K562 (cell line): ENCODE measurements at regions not wholly inside any gene's neighbourhood (a gene's known extent, or its start where the extent isn't known, plus 50 kb on each side); places are given as distances from the start of the nearest gene placed in this dataset.

Source experiments
- ATAC-seq: fragments of 200-7000 bp; cut with Tn5 transposase; 3 replicates; pipeline ENCODE4 v1.9.1; 2020; ENCODE audit warnings: moderate library complexity
- BruUV-seq: library from RNA; stranded (reverse); fragments of 400-500 nt; replicated peaks from 2 replicates; lab custom pipeline; 2021; lab: Mats Ljungman, UMichigan
- CTCF ChIA-PET: fragments of 300-600 bp; formaldehyde crosslinking; extraction: SDS; loops from one replicate; lab custom pipeline; 2021; ENCODE audit warnings: low intra/inter-chr PET ratio; lab: Yijun Ruan, JAX
- POLR2A ChIA-PET: fragments of 300-600, 350-650 bp; sonication (Branson Sonifier 250); formaldehyde crosslinking; extraction: SDS; loops from one replicate; lab custom pipeline; 2021; ENCODE audit warnings: antibody characterized with exemption, inconsistent platforms; lab: Yijun Ruan, JAX
- DNase-seq, 4 experiments: peaks; one replicate each; pipeline versions ENCODE4 v3.0.0 to v3.0.0-alpha.2; 2011 to 2018; ENCODE audit warnings: low spot score in 3 of 4, mixed read lengths in 3 of 4; ENCODE audit errors: extremely low read depth in 1 of 4
- FAIRE-seq: peaks from 2 replicates; lab custom pipeline; 2011; peaks lifted over from hg19 to GRCh38; lab: Jason Lieb, UNC
- H2AFZ ChIP-seq: 2 replicates; pipeline ENCODE4 v1.6.0; 2011; ENCODE audit warnings: low read depth, low read length, control low read depth, inconsistent platforms
- H3K27ac ChIP-seq: fragments of 200-600 bp; 3 replicates; pipeline ENCODE4 v1.8.0; 2011; ENCODE audit warnings: low read depth, mild to moderate bottlenecking, control low read depth, inconsistent platforms, low read length, moderate library complexity, mixed read lengths; ENCODE audit errors: extremely low read depth
- H3K27me3 ChIP-seq, 2 experiments: fragments of 300-600 bp in 1 of 2; 2 replicates in 1 of 2; 3 replicates in 1 of 2; pipeline versions ENCODE4 v1.6.0 to v1.8.0; 2011; ENCODE audit warnings: inconsistent platforms in 2 of 2, low read length in 2 of 2, mild to moderate bottlenecking in 1 of 2, mixed read lengths in 1 of 2, moderate library complexity in 1 of 2; ENCODE audit not compliant: control insufficient read depth in 2 of 2, insufficient read depth in 2 of 2
- H3K36me3 ChIP-seq: fragments of 300-600 bp; 3 replicates; pipeline ENCODE4 v1.8.0; 2011; ENCODE audit warnings: mild to moderate bottlenecking, low read length, inconsistent platforms; ENCODE audit not compliant: control insufficient read depth, insufficient read depth
- H3K4me1 ChIP-seq, 2 experiments: fragments of 200-600 bp in 1 of 2; replicated peaks in 1 of 2; 2 replicates in 1 of 2; 3 replicates in 1 of 2; pipeline versions ENCODE4 v1.5.1 to v1.8.0; 2011; ENCODE audit warnings: inconsistent platforms in 2 of 2, low read length in 2 of 2, mild to moderate bottlenecking in 1 of 2, mixed read lengths in 1 of 2, moderate library complexity in 1 of 2; ENCODE audit not compliant: control insufficient read depth in 2 of 2, insufficient read depth in 2 of 2
- H3K4me2 ChIP-seq: 2 replicates; pipeline ENCODE4 v1.6.1; 2011; ENCODE audit warnings: low read length, control low read depth, inconsistent platforms, mixed read lengths; ENCODE audit not compliant: insufficient read depth
- H3K4me3 ChIP-seq: fragments of 200-600 bp; sonication (generic), shearing (Covaris generic); 2 replicates; pipeline ENCODE4 v1.5.1; 2016; ENCODE audit warnings: control low read depth, inconsistent platforms
- H3K79me2 ChIP-seq: fragments of 200-600 bp; 3 replicates; pipeline ENCODE4 v1.8.0; 2011; ENCODE audit warnings: low read length, inconsistent platforms; ENCODE audit not compliant: control insufficient read depth, insufficient read depth
- H3K9ac ChIP-seq, 2 experiments: 2 replicates each; pipeline versions ENCODE4 v1.6.0 to v1.6.1; 2011; ENCODE audit warnings: low read depth in 2 of 2, low read length in 2 of 2, control low read depth in 1 of 2, inconsistent platforms in 1 of 2, mild to moderate bottlenecking in 1 of 2, mixed read lengths in 1 of 2; ENCODE audit not compliant: insufficient read depth in 1 of 2
- H3K9me1 ChIP-seq: one replicate; pipeline ENCODE4 v1.6.0; 2011; ENCODE audit warnings: inconsistent platforms, mild to moderate bottlenecking, low read length, moderate library complexity; ENCODE audit not compliant: control insufficient read depth, insufficient read depth
- H3K9me3 ChIP-seq: replicated peaks from 2 replicates; pipeline ENCODE4 v1.5.1; 2011; ENCODE audit warnings: low read depth, low read length, inconsistent platforms; ENCODE audit not compliant: control insufficient read depth, insufficient read depth
- H4K20me1 ChIP-seq: replicated peaks from 2 replicates; pipeline ENCODE4 v1.6.1; 2011; ENCODE audit warnings: low read length, inconsistent platforms, mixed read lengths; ENCODE audit not compliant: control insufficient read depth, insufficient read depth
- C11orf30 ChIP-seq: fragments of 450-650 bp; IDR thresholded peaks from 2 replicates; pipeline ENCODE4 v1.6.1; 2016; ENCODE audit warnings: low read depth, mild to moderate bottlenecking
- CAMTA2 ChIP-seq: fragments of 250-450 bp; sonication (Bioruptor Pico); conservative IDR thresholded peaks from 2 replicates; pipeline ENCODE4 v1.5.1; 2022
- CREM ChIP-seq: IDR thresholded peaks from 2 replicates; pipeline ENCODE4 v1.6.1; 2014; ENCODE audit warnings: antibody characterized with exemption, low read depth
- CTBP1 ChIP-seq: fragments of 450-650 bp; IDR thresholded peaks from 2 replicates; pipeline ENCODE4 v1.6.1; 2016; ENCODE audit warnings: borderline replicate concordance
- GABPA ChIP-seq: fragments of 200-800 bp; sonication (Bioruptor generic); conservative IDR thresholded peaks from 2 replicates; pipeline ENCODE4 v1.6.1; 2016; ENCODE audit warnings: low read depth, missing genetic modification characterization, missing compliant biosample characterization
- JUND ChIP-seq, 2 experiments: IDR thresholded peaks; 2 replicates in 1 of 2; 3 replicates in 1 of 2; pipeline ENCODE4 v1.6.1; 2011; ENCODE audit warnings: borderline replicate concordance in 2 of 2, low read depth in 2 of 2, low read length in 2 of 2, improper control_type of control experiment in 1 of 2, missing biosample characterization in 1 of 2, missing genetic modification characterization in 1 of 2, missing genetic modification reagents in 1 of 2
- KAT8 ChIP-seq: fragments of 450-650 bp; IDR thresholded peaks from 2 replicates; pipeline ENCODE4 v1.6.1; 2016; ENCODE audit warnings: low read depth, mild to moderate bottlenecking
- KLF13 ChIP-seq: fragments of 450-650 bp; IDR thresholded peaks from 2 replicates; pipeline ENCODE4 v1.6.1; 2016; ENCODE audit warnings: missing genetic modification characterization, low read depth, mild to moderate bottlenecking, missing compliant biosample characterization, moderate library complexity, borderline replicate concordance
- OTX1 ChIP-seq: fragments of 450-650 bp; formaldehyde crosslinking; IDR thresholded peaks from 2 replicates; pipeline ENCODE4 v1.4.0; 2022; ENCODE audit warnings: mild to moderate bottlenecking
- POLR2A ChIP-seq: fragments of 450-650 bp; conservative IDR thresholded peaks from 2 replicates; pipeline ENCODE4 v1.6.1; 2016
- POLR2B ChIP-seq: fragments of 450-650 bp; IDR thresholded peaks from 2 replicates; pipeline ENCODE4 v1.6.1; 2018; ENCODE audit warnings: low read depth; ENCODE audit not compliant: partially characterized antibody
- POU5F1 ChIP-seq: fragments of 150-350 bp; IDR thresholded peaks from 2 replicates; pipeline ENCODE4 v1.6.1; 2014; ENCODE audit warnings: borderline replicate concordance, low read length, low read depth, mild to moderate bottlenecking; ENCODE audit not compliant: partially characterized antibody
- RCOR1 ChIP-seq, 2 experiments: IDR thresholded peaks; 2 replicates each; pipeline ENCODE4 v1.6.1; 2012; ENCODE audit warnings: low read depth in 2 of 2, low read length in 2 of 2, borderline replicate concordance in 1 of 2, improper control_type of control experiment in 1 of 2
- ZBTB2 ChIP-seq: fragments of 450-650 bp; IDR thresholded peaks from 2 replicates; pipeline ENCODE4 v1.6.1; 2016; ENCODE audit warnings: antibody characterized with exemption
- ZC3H11A ChIP-seq: IDR thresholded peaks from 2 replicates; pipeline ENCODE4 v1.6.1; 2012; ENCODE audit warnings: low read depth, low read length, improper control_type of control experiment
- ZNF165 ChIP-seq: fragments of 250-450 bp; sonication (Bioruptor Pico); IDR thresholded peaks from 2 replicates; pipeline ENCODE4 v1.4.0; 2020; ENCODE audit warnings: borderline replicate concordance
- ZNF445 ChIP-seq: fragments of 250-450 bp; sonication (Bioruptor Pico); IDR thresholded peaks from 2 replicates; pipeline ENCODE4 v1.4.0; 2020; ENCODE audit warnings: low read depth, mild to moderate bottlenecking, moderate library complexity
- ZNF75A ChIP-seq: fragments of 450-650 bp; formaldehyde crosslinking; IDR thresholded peaks from 2 replicates; pipeline ENCODE4 v1.4.0; 2020; ENCODE audit warnings: mild to moderate bottlenecking
- ZNF764 ChIP-seq: fragments of 250-450 bp; sonication (Bioruptor Pico); IDR thresholded peaks from 2 replicates; pipeline ENCODE4 v1.4.0; 2020; ENCODE audit warnings: low read depth, mild to moderate bottlenecking, moderate library complexity
- WGBS: fragments of 100-300 bp; shearing (Covaris generic); methylation state at CpG from one replicate; pipeline ENCODE4 v1.1.6; 2016; ENCODE audit warnings: low coverage, mixed read lengths; ENCODE audit not compliant: insufficient coverage; ENCODE audit errors: missing lambda C conversion rate; 5-methylcytosine and 5-hydroxymethylcytosine counted together
- in situ Hi-C: fragments of 300-500 bp; cut with MboI; formaldehyde crosslinking; loops from 4 replicates; pipeline ENCODE4 v1.15.0; 2018; ENCODE audit warnings: inconsistent platforms, mixed read lengths
- intact Hi-C: fragments of 100-400 bp; cut with micrococcal nuclease; formaldehyde crosslinking; loops from 2 replicates; pipeline ENCODE4 v1.14.2; 2022
- TF ChIP-seq, protein P1 (sequence below): fragments of 450-650 bp; IDR thresholded peaks from 2 replicates; pipeline ENCODE4 v1.6.1; 2018; ENCODE audit warnings: mild to moderate bottlenecking, low read depth; ENCODE audit not compliant: partially characterized antibody

GRCh38 chr10:11672836-11673235, 61.4 kb upstream of the USP6NL start (continued):
- TF ChIP-seq, protein P1, sequence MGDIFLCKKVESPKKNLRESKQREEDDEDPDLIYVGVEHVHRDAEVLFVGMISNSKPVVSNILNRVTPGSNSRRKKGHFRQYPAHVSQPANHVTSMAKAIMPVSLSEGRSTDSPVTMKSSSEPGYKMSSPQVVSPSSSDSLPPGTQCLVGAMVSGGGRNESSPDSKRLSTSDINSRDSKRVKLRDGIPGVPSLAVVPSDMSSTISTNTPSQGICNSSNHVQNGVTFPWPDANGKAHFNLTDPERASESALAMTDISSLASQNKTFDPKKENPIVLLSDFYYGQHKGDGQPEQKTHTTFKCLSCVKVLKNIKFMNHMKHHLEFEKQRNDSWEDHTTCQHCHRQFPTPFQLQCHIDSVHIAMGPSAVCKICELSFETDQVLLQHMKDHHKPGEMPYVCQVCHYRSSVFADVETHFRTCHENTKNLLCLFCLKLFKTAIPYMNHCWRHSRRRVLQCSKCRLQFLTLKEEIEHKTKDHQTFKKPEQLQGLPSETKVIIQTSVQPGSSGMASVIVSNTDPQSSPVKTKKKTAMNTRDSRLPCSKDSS = no peak
- TF ChIP-seq CAMTA2 (CRISPR knock-in tag) (no peak), POLR2B (no peak)

DNA sequence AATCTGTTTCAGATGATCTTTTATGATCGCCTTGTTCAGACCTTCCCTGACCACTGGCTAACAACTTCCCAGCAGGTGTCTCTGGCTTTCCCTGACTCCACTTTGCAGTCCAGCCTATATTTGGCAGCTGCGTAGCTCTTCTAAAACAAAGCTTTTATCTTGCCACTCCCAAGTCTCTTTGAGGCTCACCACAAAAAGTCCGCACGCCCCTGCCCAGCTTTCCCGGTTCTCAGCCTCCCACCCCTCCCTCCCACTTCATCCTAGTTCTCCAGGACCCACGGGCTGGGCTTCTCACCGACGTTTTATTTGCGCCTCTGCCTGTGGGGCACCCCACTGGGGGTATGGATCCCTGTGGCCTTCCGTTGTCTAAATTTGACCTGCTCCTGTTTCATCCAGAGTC, 58.9 kb upstream of the USP6NL start:
- no peak for FAIRE-seq
- TF ChIP-seq GABPA (tag) (no peak), RCOR1 (IDR thresholded peaks at IDR 0.05; ENCODE audit: borderline replicate concordance in 1 of 2, low read depth in 2 of 2, low read length in 2 of 2) (no peak), CREM (no peak), ZNF764 (CRISPR knock-in tag) (no peak), KLF13 (tag) (no peak), POLR2A (no peak), CTBP1 (no peak), JUND (IDR thresholded peaks at IDR 0.05; ENCODE audit: borderline replicate concordance, low read depth, low read length) (no peak), JUND (tag; IDR thresholded peaks at IDR 0.05; ENCODE audit: borderline replicate concordance, low read depth, low read length) (no peak), ZNF165 (CRISPR knock-in tag) (no peak), ZNF75A (CRISPR knock-in tag) (no peak), C11orf30 (no peak), ZC3H11A (no peak), ZNF445 (CRISPR knock-in tag) (no peak), ZBTB2 (no peak), OTX1 (CRISPR knock-in tag) (no peak), KAT8 (no peak), POU5F1 (no peak)

More for the DNA sequence above, 58.9 kb upstream of the USP6NL start:
- ATAC-seq = no peak
- Histone ChIP-seq H3K27ac (no peak overlapping the region), H3K9me3 (no peaks in the 10 kb centered on the region), H3K4me2 (no peak overlapping the region), H3K36me3 (no peaks in the 10 kb centered on the region), H3K4me1 (peaks cover 0 to 7% of the 10 kb centered on the region in 2 experiments; a peak in 3 of 5 replicates), H3K9ac (no peak overlapping the region), H3K27me3 (no peaks in the 10 kb centered on the region), H3K79me2 (no peaks in the 10 kb centered on the region), H2AFZ (no peak overlapping the region), H4K20me1 (no peaks in the 10 kb centered on the region), H3K9me1 (no peaks in the 10 kb centered on the region), H3K4me3 (no peak overlapping the region)
- in situ Hi-C loops = no loop called here
- no TSS peak for BruUV-seq
- ChIA-PET POLR2A (interaction anchor here (0.8 kb wide), 1 partner anchor 58 kb away, joined by 9 read pairs; the partner anchor contains the start of gene USP6NL), CTCF (no interaction called here)
- 54% methylated on average over 9 of the region's 10 CpGs for WGBS
- intact Hi-C loops = no loop called here
- DNase-seq = no peak
